HG02981 (cell line): ENCODE measurements at regions not wholly inside any gene's neighbourhood (a gene's known extent, or its start where the extent isn't known, plus 50 kb on each side); places are given as distances from the start of the nearest gene placed in this dataset.
"Not testable (repeated sequence)": the region's sequence is repeated elsewhere in the genome, so short reads cannot be mapped to it uniquely, and the experiment has no call there.

ENCODE experiments used
- ATAC-seq: cut with Tn5 transposase; IDR thresholded peaks from one replicate; pipeline ENCODE4 v1.9.1; 2021; ENCODE audit warnings: mild to moderate bottlenecking, moderate library complexity; ENCODE audit not compliant: unreplicated experiment

DNA sequence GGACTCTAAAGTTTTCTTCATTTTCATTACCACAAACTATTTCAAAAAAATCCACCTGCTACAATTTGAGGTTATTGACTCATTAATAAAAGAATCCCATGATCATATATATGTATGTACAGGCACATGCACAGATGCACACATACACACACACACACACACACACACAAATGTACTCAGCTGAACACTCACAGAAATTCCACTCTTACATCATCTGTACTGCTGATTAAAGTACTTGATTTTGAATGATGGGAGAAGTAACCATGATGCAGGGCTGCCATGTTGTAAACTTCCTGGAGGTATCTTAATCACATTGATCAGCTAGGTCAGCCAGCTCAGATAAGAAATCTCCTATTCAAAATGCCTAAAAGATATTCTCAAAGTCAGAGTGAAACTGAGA lies 1313.2 kb upstream of the NRXN1 start:
- no peak for ATAC-seq

DNA sequence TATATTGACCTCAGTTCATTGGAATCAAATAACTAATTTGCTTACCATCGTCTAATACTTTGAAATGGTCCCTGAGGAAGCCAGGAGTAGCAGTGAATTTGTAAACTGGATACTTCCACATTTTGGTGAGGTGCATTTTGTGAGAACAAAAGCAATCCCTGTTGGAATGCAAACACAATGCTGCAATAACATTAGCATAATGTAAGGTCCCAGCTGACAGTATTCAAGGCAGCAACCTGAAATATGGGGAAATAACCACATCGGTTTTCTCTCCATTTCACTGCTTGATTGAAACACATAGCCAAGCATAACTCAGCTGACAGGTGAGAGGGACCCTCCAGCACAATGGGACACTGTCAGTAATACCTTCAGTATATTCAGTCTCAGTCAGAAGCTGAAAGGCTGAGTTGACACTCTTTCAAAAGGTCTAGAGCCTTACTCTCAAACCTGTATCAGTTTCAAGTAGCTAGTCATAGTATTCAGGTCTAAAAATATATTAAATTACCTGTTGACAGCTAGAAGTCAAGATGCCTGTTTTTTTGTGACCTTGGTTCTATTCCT lies 1311.9 kb upstream of the NRXN1 start:
- no peak for ATAC-seq

DNA sequence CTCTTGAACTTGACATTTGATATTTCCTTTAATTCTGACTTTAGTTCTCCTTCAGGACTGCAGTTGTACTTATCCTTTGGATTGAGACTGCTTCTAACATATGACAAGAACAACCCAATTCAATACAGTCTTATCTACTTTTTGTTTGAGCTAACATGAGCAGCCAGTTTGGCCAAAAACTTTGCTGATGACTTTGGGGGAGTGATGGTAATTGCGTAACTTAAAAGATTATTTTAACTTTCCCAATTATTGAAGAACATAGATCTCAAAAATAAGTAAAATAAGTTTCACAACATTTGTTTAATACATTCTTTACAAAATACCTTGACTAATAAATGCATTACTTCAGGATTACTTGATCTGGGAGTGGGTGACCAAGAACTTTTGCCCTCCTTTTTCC lies 1311.1 kb upstream of the NRXN1 start:
- ATAC-seq = no peak

DNA sequence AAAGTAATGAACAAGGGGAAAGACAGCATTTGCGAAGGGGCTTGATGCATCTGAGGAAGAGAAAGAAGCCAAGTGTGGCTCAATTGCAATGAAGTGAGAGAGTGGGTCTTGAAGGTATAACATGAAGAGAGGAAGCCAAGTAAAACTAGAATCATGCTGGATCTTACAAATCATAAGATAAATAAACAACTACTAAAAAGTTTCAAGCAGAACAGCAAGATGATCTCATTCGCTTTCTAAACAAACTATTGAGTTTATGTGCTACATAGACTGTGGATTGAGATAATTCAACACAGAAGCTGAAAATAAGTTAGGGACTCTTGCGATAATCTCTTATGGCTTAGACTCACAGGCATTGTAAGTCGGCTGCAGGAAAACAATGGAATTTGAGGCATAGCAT lies 1310.5 kb upstream of the NRXN1 start:
- no peak for ATAC-seq

DNA sequence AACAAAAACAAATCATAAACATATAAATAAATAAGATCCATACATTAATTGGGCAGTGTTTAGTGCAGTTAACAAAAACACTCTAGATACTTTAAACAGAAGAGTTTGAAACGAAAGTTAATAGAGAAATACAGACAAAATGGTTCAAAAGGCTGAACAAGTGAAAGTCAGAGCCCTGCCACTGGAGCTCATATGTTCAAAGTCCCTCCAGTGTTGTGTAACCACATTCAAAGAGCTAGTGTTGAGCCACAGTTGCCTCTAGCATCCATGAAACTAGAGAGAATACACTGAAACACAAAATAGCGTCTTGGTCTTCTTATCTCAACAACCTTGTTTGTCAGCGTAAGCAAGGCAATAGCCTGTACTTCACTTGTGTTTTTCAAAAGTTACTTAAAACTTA lies 1309.8 kb upstream of the NRXN1 start:
- ATAC-seq = no peak

DNA sequence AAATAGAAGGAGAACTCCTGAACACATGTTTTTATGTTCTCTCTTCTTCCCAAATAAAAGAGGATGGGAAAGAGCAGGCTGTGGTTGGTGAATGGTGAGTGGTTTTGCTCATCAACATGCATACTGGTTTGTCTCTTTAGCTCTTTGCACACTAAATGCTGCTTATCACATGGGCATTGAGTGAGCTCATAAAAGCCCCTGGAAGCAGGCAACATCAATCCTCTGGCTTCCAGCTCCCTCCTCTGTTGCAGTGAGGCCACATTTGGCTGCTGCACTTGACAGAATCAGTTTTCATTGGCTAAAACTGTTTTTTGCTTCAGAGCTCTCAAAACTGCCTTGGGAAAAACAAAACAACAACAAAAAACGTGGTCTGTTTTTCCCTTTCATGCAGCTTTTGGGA lies 1308.2 kb upstream of the NRXN1 start:
- no peak for ATAC-seq

DNA sequence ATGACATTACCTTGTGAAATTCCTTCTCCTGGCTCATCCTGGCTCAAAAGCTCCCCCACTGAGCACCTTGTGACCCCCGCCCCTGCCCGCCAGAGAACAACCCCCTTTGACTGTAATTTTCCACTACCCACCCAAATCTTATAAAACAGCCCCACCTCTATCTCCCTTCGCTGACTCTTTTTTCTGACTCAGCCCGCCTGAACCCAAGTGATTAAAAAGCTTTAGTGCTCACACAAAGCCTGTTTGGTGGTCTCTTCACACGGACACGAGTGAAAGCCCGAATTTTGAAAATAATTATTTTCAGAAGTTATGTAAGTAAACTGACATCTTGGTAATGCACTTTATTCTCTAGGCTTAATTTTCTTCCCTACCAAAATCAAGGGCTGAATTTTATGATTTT lies 1305.9 kb upstream of the NRXN1 start:
- not testable (repeated sequence) for ATAC-seq

DNA sequence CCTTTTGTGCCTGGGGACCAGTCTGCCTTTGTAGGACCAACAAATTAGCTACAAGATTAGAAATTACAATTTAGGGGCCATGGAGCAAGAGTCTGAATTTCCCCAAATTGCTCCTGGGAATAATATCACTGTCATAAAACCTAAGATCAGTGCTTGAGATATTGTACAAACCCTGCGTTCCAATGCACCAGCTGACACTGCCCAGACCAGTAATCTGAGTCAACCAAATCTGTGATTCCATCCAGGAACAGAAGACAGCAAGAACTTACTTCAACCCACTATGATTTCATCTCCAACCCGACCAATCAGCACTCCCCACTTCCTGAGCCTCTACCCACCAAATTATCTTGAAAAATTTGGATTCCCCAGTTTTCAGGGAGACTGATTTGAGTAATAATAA lies 1305.0 kb upstream of the NRXN1 start:
- ATAC-seq = no peak

DNA sequence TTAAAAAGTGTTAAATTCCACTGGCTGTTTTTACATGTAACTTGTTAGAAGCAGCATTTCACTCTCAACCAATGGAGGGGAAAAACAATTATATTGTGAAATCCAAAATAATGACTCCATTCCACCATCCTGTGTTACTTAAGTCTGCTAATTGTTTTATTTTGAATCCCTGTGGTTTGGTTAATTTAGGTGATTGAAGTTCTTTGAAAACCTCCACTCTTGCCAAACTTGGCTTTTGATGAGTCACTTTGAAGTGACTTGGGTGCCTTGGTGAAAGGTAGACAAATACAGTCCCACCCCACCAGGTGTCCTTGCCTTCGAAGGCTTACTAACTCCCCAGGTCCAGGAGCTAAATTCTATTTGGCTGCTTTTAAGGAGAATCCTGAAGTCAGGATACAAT lies 1303.8 kb upstream of the NRXN1 start:
- ATAC-seq = no peak

DNA sequence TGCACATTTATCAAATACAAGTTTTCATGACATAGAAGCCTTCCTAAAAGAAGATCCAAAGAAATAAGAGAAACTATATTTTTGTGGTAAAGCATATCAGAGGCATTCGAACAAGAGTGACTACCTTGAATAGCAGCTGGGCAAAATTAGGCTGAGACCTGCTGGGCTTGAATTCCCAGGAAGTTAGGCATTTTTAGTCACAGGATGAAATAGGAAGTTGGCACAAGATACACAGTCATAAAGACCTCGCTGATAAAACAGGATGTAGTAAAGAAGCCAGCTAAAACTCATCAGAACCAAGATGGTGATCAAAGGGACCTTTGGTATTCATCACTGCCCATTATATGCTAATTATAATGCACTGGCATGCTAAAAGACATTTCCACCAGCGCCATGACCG lies 1302.3 kb upstream of the NRXN1 start:
- ATAC-seq = no peak

DNA sequence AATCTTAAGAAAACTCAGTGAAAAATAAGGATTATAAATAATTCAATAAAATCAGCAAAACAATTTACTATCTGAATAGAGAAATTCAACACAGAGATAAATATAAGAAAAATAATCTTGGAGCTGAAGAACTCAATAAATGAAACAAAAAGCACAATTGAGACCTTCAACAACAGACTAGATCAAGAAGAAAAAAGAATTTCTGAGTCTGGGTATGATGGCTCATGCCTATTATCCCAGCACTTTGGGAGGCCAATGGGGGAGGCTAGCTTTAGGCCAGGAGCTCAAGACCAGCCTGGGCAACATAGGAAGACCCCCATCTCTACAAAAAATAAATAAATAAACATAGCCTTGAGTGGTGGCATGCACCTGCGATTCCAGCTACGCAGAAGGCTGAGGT lies 1295.7 kb upstream of the NRXN1 start:
- no peak for ATAC-seq

DNA sequence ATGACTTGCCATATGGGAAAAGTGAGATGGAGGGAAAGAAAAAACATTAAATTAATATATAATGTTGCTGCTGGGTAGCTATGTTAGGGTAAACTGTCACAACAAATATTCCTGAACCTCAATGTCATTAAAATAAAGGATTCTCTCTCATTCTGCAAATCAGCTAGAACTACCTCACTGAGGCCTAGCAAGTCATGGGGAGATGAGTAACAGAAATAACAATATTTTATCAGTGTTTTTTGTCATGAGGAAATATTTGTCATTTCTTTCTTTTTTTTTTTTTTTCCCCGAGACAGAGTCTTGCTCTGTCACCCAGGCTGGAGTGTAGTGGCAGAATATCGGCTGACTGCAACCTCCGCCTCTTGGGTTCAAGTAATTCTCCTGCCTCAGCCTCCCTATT lies 1282.3 kb upstream of the NRXN1 start:
- no peak for ATAC-seq

DNA sequence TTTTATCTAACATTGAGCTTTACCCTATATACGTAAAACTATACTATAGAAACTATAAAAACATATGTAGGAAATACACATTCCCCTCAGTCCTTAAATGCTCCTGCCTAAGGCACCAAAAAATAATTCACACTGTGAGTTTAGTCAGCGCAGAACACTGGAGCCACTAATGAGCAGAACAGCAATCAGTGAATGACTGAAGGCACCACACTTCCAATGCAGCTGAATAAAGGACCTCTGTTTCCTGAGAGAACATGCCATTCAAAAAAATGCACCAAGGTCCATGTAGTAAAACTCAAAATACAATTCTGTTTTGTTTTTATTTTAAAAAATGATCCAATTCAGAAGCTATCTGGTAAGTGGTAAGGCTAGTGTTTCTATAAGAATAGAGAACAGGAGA lies 1280.6 kb upstream of the NRXN1 start:
- ATAC-seq = no peak

DNA sequence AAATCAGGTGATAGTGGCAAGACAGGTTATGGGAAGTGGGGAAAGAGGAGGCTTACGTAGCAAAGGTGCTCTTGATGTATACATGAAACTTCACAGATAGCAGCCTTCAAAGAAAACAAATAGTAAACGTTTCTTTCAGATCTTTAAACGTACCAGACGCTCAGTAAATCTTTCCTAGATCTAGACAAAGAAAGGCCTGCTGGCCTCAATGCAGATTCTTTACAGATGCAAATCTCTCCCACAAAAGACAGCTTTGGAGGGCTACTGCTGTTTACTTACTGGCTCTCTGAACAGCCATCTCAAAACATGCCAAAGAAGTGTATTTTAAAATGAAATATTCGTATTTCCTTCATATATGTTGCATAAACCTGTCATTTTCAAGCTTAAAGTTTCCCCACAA lies 1279.9 kb upstream of the NRXN1 start:
- no peak for ATAC-seq

DNA sequence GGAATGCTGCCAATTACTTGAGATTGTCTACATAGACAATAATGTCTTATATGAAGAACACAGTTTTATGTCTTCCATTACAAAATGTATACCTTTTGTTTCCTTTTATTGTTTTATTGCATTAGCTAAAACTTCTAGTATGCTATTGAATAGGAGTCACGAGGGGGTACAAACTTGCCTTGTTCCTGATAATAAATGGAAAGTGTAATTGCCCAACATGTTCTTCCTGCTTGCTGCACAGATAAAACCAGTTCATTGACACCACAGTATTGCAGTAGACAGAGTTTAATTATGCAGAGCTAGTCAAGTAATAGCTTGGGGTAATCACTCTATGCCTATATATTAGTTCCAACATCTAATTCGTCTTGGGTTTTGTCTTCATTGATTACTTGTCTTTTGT lies 1276.2 kb upstream of the NRXN1 start:
- no peak for ATAC-seq

DNA sequence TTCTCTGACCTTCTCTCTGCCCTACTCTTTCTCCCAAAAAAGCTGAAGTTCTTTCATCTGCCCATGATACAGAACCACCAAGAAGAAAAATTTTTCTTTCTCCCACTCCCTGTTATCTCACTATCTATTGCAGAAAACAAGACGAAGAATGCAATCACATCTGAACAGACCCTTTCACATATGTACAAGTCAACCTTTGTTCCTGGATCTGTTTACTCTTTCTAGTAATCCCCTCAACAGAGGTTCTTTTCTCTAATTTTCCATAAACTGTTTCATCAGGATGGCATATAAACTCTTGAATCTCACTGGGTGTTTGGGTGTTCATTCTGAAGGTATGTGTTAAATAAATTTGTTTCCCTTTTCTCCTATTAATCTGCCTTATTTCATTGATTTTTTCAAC lies 1262.7 kb upstream of the NRXN1 start:
- no peak for ATAC-seq

DNA sequence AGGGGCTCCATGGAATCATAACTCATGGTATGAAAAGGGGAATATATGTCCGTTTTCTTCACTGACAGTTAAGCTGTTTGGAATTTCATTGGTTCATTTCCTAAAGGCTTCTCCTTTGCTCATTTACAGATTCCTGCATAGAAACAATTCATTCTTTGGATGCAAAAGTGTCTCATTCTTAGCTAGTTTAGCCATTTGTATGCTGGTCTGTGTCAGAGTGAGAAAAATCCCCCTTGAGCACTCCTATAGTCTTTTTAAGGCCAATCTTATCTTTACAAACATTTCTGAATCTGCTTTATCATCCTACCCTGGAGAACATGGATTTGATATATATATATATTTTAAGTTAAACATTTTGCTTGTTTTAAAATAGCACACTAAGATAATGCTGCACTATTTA lies 1260.9 kb upstream of the NRXN1 start:
- ATAC-seq = no peak

DNA sequence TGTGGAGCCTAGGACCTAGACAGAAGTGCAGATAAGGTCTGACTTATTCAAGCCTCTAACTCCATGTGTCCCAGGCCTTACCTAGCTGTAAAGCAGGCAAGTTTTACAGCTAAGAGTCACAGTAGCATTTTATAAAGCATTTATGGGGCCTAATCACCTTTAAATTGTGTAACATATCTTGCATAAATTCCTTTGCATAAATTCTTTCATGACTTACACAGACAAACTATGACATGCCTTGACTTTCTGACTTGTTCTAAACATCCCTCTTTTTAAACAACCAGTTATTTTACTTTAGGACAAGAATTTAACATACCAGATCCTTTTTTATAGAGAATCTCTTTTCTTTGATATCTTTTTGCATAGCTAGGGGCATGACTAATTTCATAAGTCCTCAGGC lies 1257.8 kb upstream of the NRXN1 start:
- ATAC-seq = no peak

DNA sequence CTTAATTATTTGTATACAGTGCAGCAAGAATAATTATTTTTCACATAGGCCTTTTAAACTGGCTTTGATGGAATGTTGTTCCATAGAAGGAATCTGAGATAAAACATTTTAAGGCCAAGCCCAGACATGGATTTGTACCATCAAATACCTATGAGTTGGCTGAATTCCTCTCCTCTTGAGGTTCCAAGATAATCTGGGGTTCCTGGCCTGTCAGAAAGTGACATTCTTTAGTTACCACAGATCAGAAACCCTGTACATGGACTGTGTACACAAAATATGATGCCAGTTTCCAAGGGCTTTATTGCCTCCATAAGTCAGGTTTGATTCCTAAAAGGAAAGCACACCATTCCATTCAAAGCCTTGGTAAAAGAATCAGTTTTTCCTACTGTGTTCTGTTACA lies 1256.7 kb upstream of the NRXN1 start:
- no peak for ATAC-seq

DNA sequence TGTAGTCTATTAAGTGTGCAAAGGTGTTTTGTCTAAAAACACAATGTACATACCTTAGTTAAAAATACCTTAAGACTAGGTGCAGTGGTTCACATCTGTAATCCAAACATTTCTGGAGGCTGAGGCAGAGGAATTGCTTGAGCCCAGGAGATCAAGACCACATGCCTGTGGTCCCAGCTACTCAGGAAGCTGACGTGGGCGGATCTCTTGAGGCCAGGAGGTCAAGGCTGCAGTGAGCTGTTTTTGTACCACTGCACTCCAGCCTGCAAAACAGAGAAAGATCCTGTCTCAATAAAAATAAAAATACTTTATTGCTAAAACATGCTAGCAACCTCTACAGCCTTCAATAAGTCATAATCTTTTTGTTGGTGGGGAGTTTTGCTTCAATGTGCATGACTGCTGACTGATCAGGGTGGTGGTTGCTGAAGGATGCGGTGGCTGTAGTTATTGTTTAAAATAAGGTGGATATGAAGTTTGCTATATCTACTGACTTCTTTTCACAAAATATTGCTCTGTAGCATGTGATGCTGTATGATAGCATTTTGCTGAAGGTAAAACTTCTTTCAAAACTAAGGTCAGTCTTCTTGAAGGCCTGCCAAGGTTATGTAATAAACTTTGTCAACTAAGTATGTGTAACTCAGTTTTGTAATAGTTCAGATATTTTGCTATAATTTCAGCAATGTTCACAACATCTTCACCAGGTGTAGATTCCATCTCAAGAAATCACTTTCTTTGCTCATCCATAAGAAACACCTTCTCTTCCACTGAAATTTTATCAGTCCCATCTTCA lies 1238.0 kb upstream of the NRXN1 start:
- no peak for ATAC-seq

DNA sequence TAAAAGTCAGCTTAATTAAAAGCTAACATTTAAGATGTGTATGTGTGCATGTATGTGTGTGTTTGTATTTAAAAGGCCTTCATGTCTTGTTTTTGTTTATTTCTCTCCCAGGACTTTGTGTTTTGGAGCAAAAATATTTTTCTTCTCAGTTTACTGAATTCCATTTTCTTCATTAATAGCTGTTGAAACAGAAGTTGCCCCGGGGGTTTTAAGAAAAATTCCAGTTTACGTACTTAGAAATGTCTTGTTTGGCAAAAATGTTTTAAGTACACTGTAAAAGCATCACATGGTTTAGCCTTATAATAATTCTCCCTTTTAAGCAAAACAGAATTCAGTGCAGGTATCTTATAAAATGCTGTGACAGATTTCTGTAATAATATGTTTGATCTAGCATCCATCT lies 1233.0 kb upstream of the NRXN1 start:
- ATAC-seq = no peak

DNA sequence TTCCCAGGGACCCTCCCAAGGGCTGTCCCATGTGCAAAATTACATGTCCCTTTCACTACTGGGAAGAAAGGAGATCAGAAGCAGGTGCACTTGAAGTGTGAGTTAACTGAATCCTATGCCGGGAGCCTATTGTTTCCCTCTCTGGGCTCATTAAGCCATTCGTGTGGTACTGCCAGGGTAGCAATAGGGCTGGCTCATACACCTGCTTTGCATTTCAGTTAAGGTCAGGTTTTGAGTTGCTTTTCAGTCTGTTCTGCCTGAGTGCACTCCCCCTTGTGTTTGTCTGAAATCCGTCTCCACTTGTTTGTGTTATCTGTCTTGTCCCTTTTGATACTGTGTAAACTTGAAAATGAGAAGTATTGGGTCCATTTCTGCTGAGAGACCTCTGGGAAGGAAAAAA lies 1232.6 kb upstream of the NRXN1 start:
- no peak for ATAC-seq

DNA sequence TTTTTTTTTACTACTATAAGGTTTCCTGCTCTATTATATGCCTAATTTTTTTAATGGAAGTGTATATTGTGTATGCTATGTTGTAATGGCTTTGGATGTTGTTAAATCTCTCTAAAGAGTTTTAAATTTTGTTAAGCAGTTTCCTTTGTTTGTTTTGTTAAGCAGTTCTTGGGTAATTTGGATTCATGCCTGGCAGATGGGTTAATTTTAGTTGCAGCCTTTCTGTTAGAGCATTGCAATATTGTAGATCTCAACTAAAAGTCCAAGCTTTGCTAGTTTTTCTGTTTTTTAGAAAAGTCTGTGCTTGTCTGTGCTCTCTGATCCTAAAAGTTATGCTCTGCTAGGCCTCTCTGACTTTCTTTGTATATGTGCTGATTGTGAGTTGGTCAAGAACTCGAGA lies 1229.0 kb upstream of the NRXN1 start:
- no peak for ATAC-seq
